Panc1 (cell line): ENCODE measurements at regions not wholly inside any gene's neighbourhood (a gene's known extent, or its start where the extent isn't known, plus 50 kb on each side); places are given as distances from the start of the nearest gene placed in this dataset.

Experiments used
- CTCF ChIP-seq: fragments of 450-650 bp; IDR thresholded peaks from 2 replicates; pipeline ENCODE4 v1.5.1; 2017; ENCODE audit warnings: mild to moderate bottlenecking
- POLR2AphosphoS5 ChIP-seq: IDR thresholded peaks from 2 replicates; pipeline ENCODE4 v1.6.1; 2012; ENCODE audit warnings: mild to moderate bottlenecking, low read depth, low read length, moderate library complexity
- REST ChIP-seq, 2 experiments: IDR thresholded peaks; 2 replicates each; pipeline ENCODE4 v1.6.1; 2011 to 2012; ENCODE audit warnings: low read depth in 2 of 2, control low read depth in 1 of 2, low read length in 1 of 2, mild to moderate bottlenecking in 1 of 2, moderate library complexity in 1 of 2; ENCODE audit not compliant: insufficient read depth in 1 of 2
- SIN3A ChIP-seq: IDR thresholded peaks from 2 replicates; pipeline ENCODE4 v1.6.1; 2012; ENCODE audit warnings: low read depth, mild to moderate bottlenecking, low read length, moderate library complexity, borderline replicate concordance; ENCODE audit not compliant: insufficient read depth

GRCh38 chr7:41785840-41786239 is 83.0 kb upstream of the INHBA start:
- TF ChIP-seq CTCF (no peak), REST (IDR thresholded peaks at IDR 0.05; ENCODE audit: insufficient read depth in 1 of 2, low read depth in 2 of 2, low read length in 1 of 2) (no peak), POLR2AphosphoS5 (no peak), SIN3A (no peak)
